Cardiac muscle cell (in vitro differentiated cells and primary cell): ENCODE measurements at regions not wholly inside any gene's neighbourhood (a gene's known extent, or its start where the extent isn't known, plus 50 kb on each side); places are given as distances from the start of the nearest gene placed in this dataset.

Source experiments
- DNase-seq, 2 donors: peaks; one replicate each; pipeline versions ENCODE4 v3.0.0 to v3.0.0-alpha.2; 2010 to 2017; ENCODE audit warnings: low read depth in 1 of 2, low spot score in 1 of 2
- H3K27ac ChIP-seq: fragments of 200-600 bp; sonication (generic); 2 replicates; pipeline ENCODE4 v1.5.1; 2016
- H3K27me3 ChIP-seq: fragments of 200-600 bp; sonication (generic); 2 replicates; pipeline ENCODE4 v1.6.0; 2016; ENCODE audit warnings: control low read depth
- H3K36me3 ChIP-seq: fragments of 200-600 bp; sonication (generic); 2 replicates; pipeline ENCODE4 v1.5.1; 2016; ENCODE audit warnings: control low read depth
- H3K4me1 ChIP-seq: fragments of 200-600 bp; sonication (generic); 2 replicates; pipeline ENCODE4 v1.8.1; 2017; ENCODE audit warnings: low read depth, mild to moderate bottlenecking, mixed run types
- H3K4me3 ChIP-seq: fragments of 200-600 bp; sonication (generic); 2 replicates; pipeline ENCODE4 v1.5.1; 2016; ENCODE audit warnings: mild to moderate bottlenecking
- H3K9me3 ChIP-seq: fragments of 200-600 bp; sonication (generic); 2 replicates; pipeline ENCODE4 v1.5.1; 2017; ENCODE audit warnings: low read depth, mild to moderate bottlenecking, control low read depth
- TF ChIP-seq, protein P1 (sequence below): IDR thresholded peaks from 2 replicates; pipeline ENCODE4 v1.5.1; 2012; ENCODE audit warnings: low read depth, mild to moderate bottlenecking, low read length

DNA sequence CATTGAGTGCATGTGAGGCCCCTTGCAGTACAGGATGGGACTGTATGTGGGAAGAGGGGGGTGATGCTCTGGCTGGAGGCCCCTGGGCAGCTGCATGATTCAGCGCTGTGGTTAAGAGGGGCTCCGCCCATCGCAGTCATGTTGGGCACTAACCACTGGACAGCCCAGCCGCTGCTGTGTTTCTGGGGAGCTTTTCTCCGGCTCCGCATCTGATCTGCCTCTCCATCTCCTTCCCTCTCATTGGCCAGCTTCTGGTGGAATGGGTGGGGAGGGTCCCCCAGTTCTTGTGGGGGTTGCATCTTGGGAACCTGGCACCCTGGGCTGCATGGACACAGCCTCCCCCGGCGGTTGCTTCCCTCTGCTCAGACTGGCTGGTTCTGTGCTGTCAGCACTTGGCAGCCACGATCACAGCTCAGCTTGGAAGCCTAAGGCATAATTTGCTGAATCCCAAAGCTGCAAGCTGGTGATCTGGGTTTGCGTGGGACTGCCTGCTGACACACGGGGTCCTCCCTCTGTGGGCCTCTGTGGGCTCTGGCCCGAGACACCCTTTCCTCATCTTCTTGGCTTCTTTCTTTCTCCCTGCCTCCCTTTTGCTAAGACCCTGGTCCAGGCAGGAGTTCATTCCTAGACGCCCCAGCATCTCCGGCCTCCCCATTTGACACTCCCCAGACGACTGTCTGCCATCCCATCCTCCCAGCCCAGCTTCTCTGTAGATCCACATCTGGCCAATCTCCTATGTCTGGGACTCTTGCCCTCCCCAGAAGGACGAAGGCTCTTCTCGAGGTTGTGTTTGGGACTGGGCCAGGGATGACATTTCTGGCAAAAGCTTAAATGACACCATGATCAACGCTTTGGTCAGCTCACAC, 168.3 kb downstream of the SEC14L1 start:
- H3K27me3 ChIP-seq: no peaks in the 10 kb centered on the region
- TF ChIP-seq, protein P1, sequence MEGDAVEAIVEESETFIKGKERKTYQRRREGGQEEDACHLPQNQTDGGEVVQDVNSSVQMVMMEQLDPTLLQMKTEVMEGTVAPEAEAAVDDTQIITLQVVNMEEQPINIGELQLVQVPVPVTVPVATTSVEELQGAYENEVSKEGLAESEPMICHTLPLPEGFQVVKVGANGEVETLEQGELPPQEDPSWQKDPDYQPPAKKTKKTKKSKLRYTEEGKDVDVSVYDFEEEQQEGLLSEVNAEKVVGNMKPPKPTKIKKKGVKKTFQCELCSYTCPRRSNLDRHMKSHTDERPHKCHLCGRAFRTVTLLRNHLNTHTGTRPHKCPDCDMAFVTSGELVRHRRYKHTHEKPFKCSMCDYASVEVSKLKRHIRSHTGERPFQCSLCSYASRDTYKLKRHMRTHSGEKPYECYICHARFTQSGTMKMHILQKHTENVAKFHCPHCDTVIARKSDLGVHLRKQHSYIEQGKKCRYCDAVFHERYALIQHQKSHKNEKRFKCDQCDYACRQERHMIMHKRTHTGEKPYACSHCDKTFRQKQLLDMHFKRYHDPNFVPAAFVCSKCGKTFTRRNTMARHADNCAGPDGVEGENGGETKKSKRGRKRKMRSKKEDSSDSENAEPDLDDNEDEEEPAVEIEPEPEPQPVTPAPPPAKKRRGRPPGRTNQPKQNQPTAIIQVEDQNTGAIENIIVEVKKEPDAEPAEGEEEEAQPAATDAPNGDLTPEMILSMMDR: no peak
- no peak overlapping the region for H3K27ac ChIP-seq
- H3K4me3 ChIP-seq: no peak overlapping the region
- peak in 1 of 2 donors; percentile 79 for DNase-seq
- H3K9me3 ChIP-seq: no peaks in the 10 kb centered on the region
- peaks cover 15% of the 10 kb centered on the region for H3K4me1 ChIP-seq
- no peaks in the 10 kb centered on the region for H3K36me3 ChIP-seq

DNA sequence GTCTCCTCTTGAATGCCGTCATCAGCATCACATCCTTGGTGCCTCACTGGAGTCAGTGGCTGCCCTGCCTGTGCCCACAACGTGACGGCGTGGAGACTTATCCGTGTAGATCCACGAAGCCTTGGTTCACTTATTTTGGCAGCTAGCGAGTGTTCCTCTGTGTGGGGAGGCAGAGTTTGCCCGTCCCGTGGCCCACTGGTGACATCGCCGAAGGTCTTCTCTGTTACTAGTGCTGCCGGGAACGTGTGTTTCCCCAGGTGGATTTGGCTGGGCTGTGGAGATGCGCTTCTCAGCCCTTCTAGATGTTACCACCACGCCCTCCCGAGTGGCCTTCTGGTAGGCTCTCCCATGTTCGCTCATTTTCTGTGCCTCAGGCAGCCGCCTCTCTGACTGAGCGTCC, 169.6 kb downstream of the SEC14L1 start:
- no peak overlapping the region for H3K27ac ChIP-seq
- peaks cover 15% of the 10 kb centered on the region for H3K4me1 ChIP-seq

DNA sequence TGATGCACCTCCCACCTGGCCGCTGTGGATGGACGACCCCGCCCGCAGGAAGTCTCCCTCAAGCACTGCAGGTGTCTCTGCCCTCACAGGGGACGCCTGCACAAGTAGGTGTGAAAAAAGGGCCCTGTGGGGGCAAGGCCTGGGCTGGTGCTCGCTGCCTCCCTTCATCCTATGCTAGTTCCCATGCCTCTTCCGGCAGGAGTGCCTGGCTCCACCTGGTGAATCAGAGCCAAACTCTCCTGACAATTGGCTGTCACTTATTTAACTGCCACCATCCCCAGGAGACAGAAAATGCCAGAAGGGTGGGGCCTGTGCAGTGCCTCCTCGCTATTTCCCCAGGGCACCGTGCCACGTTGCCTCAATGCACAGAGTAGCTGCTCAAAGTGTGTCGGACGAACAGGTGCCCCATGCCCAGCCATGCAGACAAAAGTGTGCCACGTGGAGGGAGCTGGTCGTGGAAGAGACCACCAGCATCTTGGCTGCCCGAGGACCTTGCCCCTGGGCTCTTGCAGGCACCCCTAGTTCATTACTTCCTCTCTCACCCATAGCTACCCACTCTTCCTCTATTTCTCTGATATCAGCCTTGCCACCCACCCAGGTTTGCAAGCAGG, 170.7 kb downstream of the SEC14L1 start:
- no peak for DNase-seq
- TF ChIP-seq, protein P1: no peak
- Histone ChIP-seq H3K36me3 (no peaks in the 10 kb centered on the region), H3K4me3 (no peak overlapping the region), H3K27ac (no peak overlapping the region), H3K27me3 (no peaks in the 10 kb centered on the region), H3K9me3 (no peaks in the 10 kb centered on the region), H3K4me1 (peaks cover 17% of the 10 kb centered on the region)

More for the DNA sequence above, 169.6 kb downstream of the SEC14L1 start:
- H3K9me3 ChIP-seq: no peaks in the 10 kb centered on the region
- H3K36me3 ChIP-seq: no peaks in the 10 kb centered on the region
- no peaks in the 10 kb centered on the region for H3K27me3 ChIP-seq
- DNase-seq: no peak
- no peak overlapping the region for H3K4me3 ChIP-seq
- TF ChIP-seq, protein P1: no peak

DNA sequence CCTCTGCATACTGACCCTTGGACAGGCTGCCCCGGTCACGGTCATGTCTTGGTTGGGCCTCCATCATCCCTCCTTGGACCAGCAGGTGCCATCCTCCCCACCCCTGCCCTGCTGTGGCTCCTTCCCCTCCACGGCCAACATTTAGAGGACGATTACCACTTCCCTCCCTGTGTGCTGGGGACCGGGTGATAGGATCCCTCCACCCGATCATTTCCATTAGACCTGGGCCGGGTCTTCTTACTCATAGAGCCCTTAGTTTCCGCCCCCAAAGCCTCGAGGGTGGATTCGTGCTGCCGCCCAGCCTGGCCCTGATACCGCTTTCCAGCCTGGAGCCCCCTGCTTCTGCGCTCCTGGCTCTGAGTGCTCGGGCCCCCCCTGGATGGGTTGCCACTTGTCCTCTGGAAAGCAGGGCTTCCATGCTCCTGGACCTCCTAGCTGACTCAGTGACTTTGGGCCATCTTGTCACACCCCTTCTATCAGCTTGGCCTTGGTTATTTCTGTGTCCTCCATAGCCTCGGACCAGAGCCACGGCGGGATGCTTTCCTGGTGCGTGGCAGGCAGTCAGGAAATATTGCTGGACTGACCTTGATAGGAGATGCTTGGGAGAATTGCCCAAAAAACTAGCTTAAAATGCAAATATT, 171.4 kb downstream of the SEC14L1 start:
- H3K9me3 ChIP-seq: no peaks in the 10 kb centered on the region
- no peaks in the 10 kb centered on the region for H3K36me3 ChIP-seq
- no peak overlapping the region for H3K4me3 ChIP-seq
- DNase-seq: no peak
- TF ChIP-seq, protein P1: no peak
- H3K27ac ChIP-seq: no peak overlapping the region
- H3K4me1 ChIP-seq: peaks cover 12% of the 10 kb centered on the region
- H3K27me3 ChIP-seq: no peaks in the 10 kb centered on the region

DNA sequence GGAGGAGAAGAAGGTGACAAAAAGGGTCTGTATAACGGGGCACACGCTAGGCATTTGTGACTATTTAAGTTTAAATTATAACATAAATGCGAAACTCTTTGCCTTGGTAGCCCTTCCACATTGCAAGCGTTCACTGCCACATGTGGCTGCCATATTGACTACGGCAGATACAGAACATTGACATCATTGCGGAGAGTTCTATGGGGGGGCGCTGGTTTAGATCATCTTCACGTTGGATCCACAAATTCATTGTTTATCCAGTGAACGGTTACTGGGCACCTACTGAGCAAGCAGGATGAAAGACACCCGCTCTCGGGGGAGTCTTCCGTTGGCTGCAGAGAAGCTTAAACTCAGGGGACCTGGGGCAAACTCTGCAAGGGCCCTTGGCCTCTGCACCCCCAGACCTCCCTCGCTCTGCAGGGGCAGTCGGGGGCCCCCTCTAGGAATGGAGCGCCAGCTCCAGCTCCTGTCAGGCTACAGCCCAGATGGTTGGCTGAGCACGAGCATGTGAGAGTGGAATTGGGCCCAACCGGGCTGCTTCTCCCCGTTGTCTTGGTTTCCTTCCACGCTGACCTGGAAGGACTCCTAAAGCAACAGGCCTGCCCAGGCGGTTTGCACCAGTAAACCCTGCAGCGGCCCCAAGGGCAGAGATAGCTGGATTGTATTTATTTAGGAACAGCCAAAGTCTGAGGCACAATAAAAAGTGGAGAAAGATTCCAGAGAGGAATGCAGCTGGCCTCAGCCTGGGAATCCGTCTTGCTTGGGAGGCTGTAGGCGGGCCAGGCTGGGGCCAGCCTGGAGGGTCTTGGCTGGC, 172.2 kb downstream of the SEC14L1 start:
- no peaks in the 10 kb centered on the region for H3K27me3 ChIP-seq
- peaks cover 12% of the 10 kb centered on the region for H3K4me1 ChIP-seq
- H3K4me3 ChIP-seq: no peak overlapping the region
- DNase-seq: peak in 1 of 2 donors; percentile 90
- TF ChIP-seq, protein P1: no peak
- H3K36me3 ChIP-seq: no peaks in the 10 kb centered on the region
- peak overlapping the region; percentile 20 for H3K27ac ChIP-seq
- H3K9me3 ChIP-seq: no peaks in the 10 kb centered on the region
